DMS 273 treated with DMSO at 0.1 percent for 48 hours (cell line): ENCODE measurements at regions not wholly inside any gene's neighbourhood (a gene's known extent, or its start where the extent isn't known, plus 50 kb on each side); places are given as distances from the start of the nearest gene placed in this dataset.
A peak's percentile ranks its signal among the peaks of the same experiment; 100 is the strongest.
"Not testable (repeated sequence)": the region's sequence is repeated elsewhere in the genome, so short reads cannot be mapped to it uniquely, and the experiment has no call there.

Source experiments
- DNase-seq: peaks from one replicate; lab custom pipeline; 2025; lab: John Stamatoyannopoulos, UW

DNA sequence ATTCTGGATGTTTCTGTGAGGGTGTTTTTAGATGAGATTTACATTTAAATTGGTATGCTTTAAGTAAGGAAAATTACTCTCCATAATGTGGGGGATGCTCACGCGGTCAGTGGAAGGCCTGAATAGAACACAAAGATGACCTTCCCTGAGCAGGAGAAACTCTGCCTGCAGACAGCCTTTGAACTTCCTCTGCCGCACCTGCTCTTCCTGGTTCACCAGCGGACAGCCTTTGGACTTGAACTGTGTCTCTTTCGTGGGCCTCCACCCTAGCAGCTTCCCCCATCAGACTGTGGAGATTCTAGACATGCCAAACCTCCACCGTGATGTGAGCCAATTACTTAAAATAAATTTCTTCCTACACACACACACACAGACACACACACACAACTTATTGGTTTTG is 210.7 kb downstream of the EFCAB11 start:
- DNase-seq, result no peak

- no peak for DNase-seq
Observed at GRCh38 chr14:89740241-89740640, 214.3 kb downstream of the EFCAB11 start.

DNA sequence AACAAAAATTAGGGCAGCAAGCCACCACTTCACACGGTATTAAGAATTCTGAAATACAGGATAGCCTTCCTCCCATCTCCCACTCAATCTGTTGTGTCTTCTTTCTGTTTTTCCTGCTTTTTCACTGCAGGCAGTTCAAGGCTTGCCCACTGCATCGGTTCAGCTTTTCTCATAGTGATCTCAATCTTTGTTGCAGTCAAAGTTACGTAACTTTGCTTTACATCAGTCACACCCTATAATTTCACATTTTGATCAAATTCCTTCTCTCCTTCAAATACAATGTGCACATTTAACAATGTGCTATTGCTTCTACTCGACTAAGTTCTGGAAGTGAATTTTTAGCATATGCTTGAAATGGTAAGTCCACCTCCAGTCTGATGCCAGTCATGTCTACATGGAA is 217.6 kb downstream of the EFCAB11 start:
- no peak for DNase-seq

DNA sequence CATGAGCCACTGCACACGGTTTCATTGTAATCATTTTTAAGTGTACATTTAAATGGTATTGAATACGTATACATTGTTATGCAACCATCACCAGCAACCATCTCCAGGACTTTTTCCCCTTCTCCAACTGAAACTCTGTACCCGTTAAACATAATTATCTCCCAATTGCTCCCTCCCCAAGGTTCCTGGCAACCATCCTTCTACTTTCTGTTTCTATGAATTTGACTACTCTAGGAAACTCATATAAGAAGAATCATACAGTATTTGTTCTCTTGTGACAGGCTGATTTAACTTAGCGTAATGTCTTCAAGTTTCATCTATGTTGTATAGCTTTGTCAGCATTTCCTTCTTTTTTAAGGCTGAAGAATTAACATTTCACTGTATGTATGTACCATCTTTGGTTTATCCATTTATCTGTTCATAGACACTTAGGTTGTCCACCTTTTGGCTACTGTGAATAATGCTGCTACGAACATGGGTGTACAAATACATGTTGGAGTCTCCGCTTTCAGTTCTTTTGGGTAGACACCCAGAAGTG is 223.1 kb downstream of the EFCAB11 start:
- no peak for DNase-seq

GRCh38 chr14:89730687-89731086 is 223.8 kb downstream of the EFCAB11 start:
- DNase-seq, result no peak

- no peak for DNase-seq
Observed at GRCh38 chr14:89728964-89729363, 225.6 kb downstream of the EFCAB11 start.

DNA sequence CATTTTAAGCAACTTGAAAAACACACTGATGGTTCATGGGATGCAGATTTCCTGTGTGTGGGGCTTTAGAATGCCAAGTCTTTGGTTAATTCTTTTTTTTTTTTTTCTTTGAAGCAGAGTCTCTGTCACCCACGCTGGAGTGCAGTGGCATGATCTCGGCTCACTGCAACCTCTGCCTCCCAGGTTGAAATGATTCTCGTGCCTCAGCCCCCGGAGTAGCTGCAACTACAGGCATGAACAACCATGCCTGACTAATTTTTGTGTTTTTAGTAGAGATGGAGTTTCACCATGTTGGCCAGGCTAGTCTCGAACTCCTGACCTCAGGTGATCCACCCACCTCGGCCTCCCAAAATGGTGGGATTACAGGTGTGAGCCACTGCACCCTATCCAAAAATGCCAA is 228.3 kb downstream of the EFCAB11 start:
- DNase-seq, result not testable (repeated sequence)

DNA sequence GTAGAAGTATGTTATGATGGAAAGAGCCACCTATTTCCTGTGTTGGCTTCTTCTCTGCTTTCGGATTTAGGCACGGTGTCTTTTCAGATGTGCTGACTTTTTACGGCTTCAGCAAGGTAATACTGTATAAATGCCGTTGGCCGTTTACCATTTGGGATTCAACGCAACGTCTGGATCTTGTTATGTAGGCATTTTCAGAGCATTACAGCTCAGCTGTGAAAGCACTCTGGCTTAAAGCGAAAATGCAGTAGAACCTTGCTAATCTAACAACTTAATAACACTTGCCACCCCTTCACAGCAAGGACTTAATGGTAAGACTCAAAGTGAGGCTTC is 229.9 kb downstream of the EFCAB11 start:
- DNase-seq, result no peak

- DNase-seq, result no peak
Observed at GRCh38 chr14:89723930-89724627, 230.5 kb downstream of the EFCAB11 start.

GRCh38 chr14:89721956-89722355 is 232.6 kb downstream of the EFCAB11 start:
- DNase-seq, result no peak

GRCh38 chr14:89720741-89721729 is 233.5 kb downstream of the EFCAB11 start:
- DNase-seq, result no peak

- DNase-seq, result no peak
Observed at GRCh38 chr14:89720076-89720687, 234.3 kb downstream of the EFCAB11 start.

DNA sequence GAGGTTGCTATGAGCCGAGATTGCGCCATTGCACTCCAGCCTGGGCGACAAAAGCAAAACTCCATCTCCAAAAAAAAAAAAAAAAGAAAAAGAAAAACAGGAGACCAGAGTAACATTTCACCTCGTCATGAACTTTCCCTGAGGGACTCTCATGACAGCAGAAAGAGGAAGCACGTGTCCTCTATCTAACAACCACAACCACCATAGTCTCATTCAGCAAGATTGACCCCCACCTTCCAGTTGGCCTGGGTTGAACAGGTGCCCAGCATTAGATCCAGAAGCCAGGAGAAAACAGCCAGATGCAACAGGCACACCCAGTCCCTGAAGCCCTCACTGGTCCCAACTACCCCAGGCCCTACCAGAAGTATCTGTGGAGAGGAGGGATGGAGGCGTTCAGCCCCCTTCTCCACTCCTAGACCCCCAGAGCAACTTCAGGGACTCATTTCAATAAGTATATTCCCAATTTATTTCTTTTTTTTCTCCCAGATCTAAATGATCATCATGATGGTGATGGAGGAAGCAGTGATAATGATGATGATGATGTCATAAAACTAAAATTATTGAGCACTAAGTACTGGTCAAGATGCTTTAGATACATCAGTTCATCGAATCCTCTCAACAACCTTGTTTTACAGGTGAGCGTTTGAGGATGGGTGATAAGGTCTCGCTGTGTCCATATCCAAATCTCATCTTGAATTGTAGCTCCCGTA is 235.0 kb downstream of the EFCAB11 start:
- DNase-seq, result no peak

GRCh38 chr14:89708982-89709625 is 245.4 kb downstream of the EFCAB11 start:
- DNase-seq, result no peak

DNA sequence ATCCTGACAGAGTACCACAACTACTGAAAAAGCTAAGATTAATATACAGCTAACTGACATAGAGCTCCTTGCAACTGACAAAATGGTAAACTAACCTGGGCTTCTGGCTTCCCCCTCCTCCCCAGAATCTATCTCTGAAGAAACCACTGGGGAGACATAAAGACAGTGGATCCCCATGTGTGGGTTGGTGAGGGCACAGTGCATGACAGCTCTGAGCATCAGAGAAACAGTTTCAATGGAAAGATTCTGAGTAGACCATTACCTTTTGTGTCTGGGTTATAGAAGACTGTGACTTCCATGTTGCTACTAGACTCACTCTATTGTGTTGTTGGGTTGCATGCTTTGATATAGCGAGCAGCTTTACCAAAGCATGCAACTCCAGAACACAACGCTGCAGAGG is 247.4 kb downstream of the EFCAB11 start:
- no peak for DNase-seq

GRCh38 chr14:89702876-89703200 is 251.7 kb downstream of the EFCAB11 start:
- no peak for DNase-seq

GRCh38 chr14:89702073-89702875 is 252.3 kb downstream of the EFCAB11 start:
- DNase-seq, result peak; percentile 39

- DNase-seq, result peak; percentile 63
Observed at GRCh38 chr14:89701211-89702043, 253.1 kb downstream of the EFCAB11 start.

DNA sequence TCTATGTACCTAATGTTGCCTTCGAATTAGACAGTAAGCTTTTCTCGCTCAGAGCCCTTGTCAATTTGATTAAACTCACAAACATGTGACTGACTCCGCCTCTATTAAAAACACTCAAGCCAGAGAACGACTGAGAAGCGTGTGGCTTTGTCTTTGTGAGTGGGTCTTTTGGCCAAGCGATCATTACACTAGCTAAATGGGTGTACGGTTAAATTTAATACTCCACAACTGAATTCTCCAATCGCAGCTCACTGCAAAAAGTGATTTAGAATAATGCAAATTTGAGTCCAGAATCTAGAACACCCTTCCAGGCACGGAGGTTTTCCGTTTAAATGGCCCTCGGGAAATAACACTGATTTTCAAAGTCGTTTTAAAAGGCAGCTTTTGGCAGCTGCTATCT is 253.7 kb downstream of the EFCAB11 start:
- no peak for DNase-seq

DNA sequence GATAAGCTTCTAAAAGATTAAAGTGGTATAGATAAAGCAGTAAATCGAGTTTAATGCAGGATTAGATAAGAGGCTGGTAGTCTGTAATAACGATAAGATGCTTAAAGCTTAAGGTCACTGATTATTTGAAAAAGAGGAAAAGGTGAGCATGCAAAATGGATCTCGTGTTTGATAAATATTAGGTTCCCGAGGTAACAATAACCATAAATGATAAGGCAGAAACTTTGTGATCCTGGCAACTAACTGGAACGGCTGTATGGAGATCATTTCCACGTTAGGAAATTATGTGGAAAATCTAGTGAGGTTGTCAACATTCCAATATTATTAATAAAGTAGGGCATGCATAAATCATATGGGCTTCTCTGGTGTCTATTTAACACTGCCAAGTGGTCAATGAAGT is 255.5 kb downstream of the EFCAB11 start:
- no peak for DNase-seq
